CD14-positive monocyte (primary cell): ENCODE measurements at regions not wholly inside any gene's neighbourhood (a gene's known extent, or its start where the extent isn't known, plus 50 kb on each side); places are given as distances from the start of the nearest gene placed in this dataset.

ENCODE experiments used
- DNase-seq, 3 donors: peaks; one replicate each; pipeline ENCODE4 v3.0.0-alpha.2; 2011 to 2022
- H2AFZ ChIP-seq: 2 replicates; pipeline ENCODE4 v1.6.0; 2012; ENCODE audit warnings: mild to moderate bottlenecking, low read depth, low read length, inconsistent platforms; ENCODE audit not compliant: insufficient read depth, poor library complexity, severe bottlenecking
- H3K27ac ChIP-seq, 2 donors: 1 replicate in 1 of 2; 2 replicates in 1 of 2; pipeline ENCODE4 v1.5.1; 2012 to 2013; ENCODE audit warnings: low read length in 2 of 2, control low read depth in 1 of 2, inconsistent platforms in 1 of 2, low read depth in 1 of 2, mild to moderate bottlenecking in 1 of 2
- H3K27me3 ChIP-seq, 2 donors: one replicate each; pipeline versions ENCODE4 v1.6.0 to v1.6.1; 2011 to 2013; ENCODE audit warnings: low read length in 2 of 2; ENCODE audit not compliant: control insufficient read depth in 2 of 2, insufficient read depth in 2 of 2
- H3K36me3 ChIP-seq, 2 donors: replicated peaks in 1 of 2; 1 replicate in 1 of 2; 2 replicates in 1 of 2; pipeline versions ENCODE4 v1.5.1 to v1.6.1; 2012 to 2013; ENCODE audit warnings: low read length in 2 of 2, control low read depth in 1 of 2, inconsistent platforms in 1 of 2, mild to moderate bottlenecking in 1 of 2; ENCODE audit not compliant: insufficient read depth in 2 of 2, control insufficient read depth in 1 of 2
- H3K4me1 ChIP-seq, 2 donors: 1 replicate in 1 of 2; 2 replicates in 1 of 2; pipeline versions ENCODE4 v1.5.1 to v1.6.1; 2012 to 2013; ENCODE audit warnings: low read length in 2 of 2, control low read depth in 1 of 2, inconsistent platforms in 1 of 2, mild to moderate bottlenecking in 1 of 2, moderate library complexity in 1 of 2; ENCODE audit not compliant: insufficient read depth in 2 of 2, control insufficient read depth in 1 of 2
- H3K4me2 ChIP-seq: replicated peaks from 2 replicates; pipeline ENCODE3; 2012; ENCODE audit warnings: low read length, moderate library complexity, mild to moderate bottlenecking; ENCODE audit not compliant: poor library complexity, severe bottlenecking; ENCODE audit errors: extremely low read depth
- H3K4me3 ChIP-seq, 3 experiments: fragments of 200-600 bp in 1 of 3; sonication (generic) in 1 of 3; replicated peaks in 1 of 3; 1 replicate in 2 of 3; 2 replicates in 1 of 3; pipeline ENCODE4 v1.5.1; 2011 to 2013; ENCODE audit warnings: low read length in 3 of 3, mild to moderate bottlenecking in 3 of 3, control low read depth in 2 of 3, low read depth in 2 of 3, inconsistent platforms in 1 of 3, moderate library complexity in 1 of 3
- H3K79me2 ChIP-seq: 2 replicates; pipeline ENCODE4 v1.6.0; 2012; ENCODE audit warnings: mild to moderate bottlenecking, control low read depth, inconsistent platforms, low read length, moderate library complexity; ENCODE audit not compliant: insufficient read depth
- H3K9ac ChIP-seq: 2 replicates; pipeline ENCODE4 v1.6.0; 2017; ENCODE audit warnings: low read length, mild to moderate bottlenecking; ENCODE audit not compliant: insufficient read depth, poor library complexity, severe bottlenecking
- H3K9me3 ChIP-seq, 2 donors: replicated peaks in 1 of 2; 1 replicate in 1 of 2; 2 replicates in 1 of 2; pipeline versions ENCODE4 v1.5.1 to v1.6.1; 2012 to 2013; ENCODE audit warnings: low read length in 2 of 2, control low read depth in 1 of 2; ENCODE audit not compliant: control insufficient read depth in 1 of 2, insufficient read depth in 1 of 2
- H4K20me1 ChIP-seq: 2 replicates; pipeline ENCODE4 v1.6.0; 2012; ENCODE audit warnings: mild to moderate bottlenecking, low read length, control low read depth, moderate library complexity; ENCODE audit not compliant: insufficient read depth
- H3K27ac Mint-ChIP-seq, 7 donors: one replicate each; pipeline ENCODE4 v1.8.0; 2020; ENCODE audit warnings: mild to moderate bottlenecking in 7 of 7, mixed read lengths in 7 of 7, moderate library complexity in 6 of 7, inconsistent platforms in 2 of 7
- H3K27me3 Mint-ChIP-seq, 3 donors: one replicate each; pipeline ENCODE4 v1.8.0; 2021 to 2022; ENCODE audit warnings: low read depth in 3 of 3, mild to moderate bottlenecking in 3 of 3, mixed read lengths in 3 of 3, moderate library complexity in 3 of 3, inconsistent platforms in 1 of 3
- H3K36me3 Mint-ChIP-seq, 2 donors: one replicate each; pipeline ENCODE4 v1.8.0; 2020; ENCODE audit warnings: mixed read lengths in 2 of 2, inconsistent platforms in 1 of 2, mild to moderate bottlenecking in 1 of 2
- H3K4me1 Mint-ChIP-seq: one replicate; pipeline ENCODE4 v1.8.0; 2020; ENCODE audit warnings: mild to moderate bottlenecking, mixed read lengths
- H3K4me3 Mint-ChIP-seq, 2 donors: one replicate each; pipeline ENCODE4 v1.8.0; 2020; ENCODE audit warnings: mild to moderate bottlenecking in 2 of 2, mixed read lengths in 2 of 2, moderate library complexity in 1 of 2
- H3K9me3 Mint-ChIP-seq, 7 donors: one replicate each; pipeline ENCODE4 v1.8.0; 2020 to 2022; ENCODE audit warnings: mixed read lengths in 7 of 7, mild to moderate bottlenecking in 6 of 7, moderate library complexity in 6 of 7, inconsistent platforms in 2 of 7
- WGBS: methylation state at CpG from one replicate; pipeline ENCODE4 v1.1.5; 2013; ENCODE audit warnings: missing lambda C conversion rate; ENCODE audit not compliant: insufficient coverage; 5-methylcytosine and 5-hydroxymethylcytosine counted together
- intact Hi-C, 2 donors: fragments of 100-400 bp; cut with micrococcal nuclease; formaldehyde crosslinking; loops; one replicate each; pipeline versions ENCODE4 v1.15.0 to v1.15.1; 2023
- TF ChIP-seq, protein P1 (sequence below): fragments of 200-600 bp; IDR thresholded peaks from one replicate; pipeline ENCODE4 v1.8.0; 2022; ENCODE audit warnings: antibody characterized with exemption, mild to moderate bottlenecking

DNA sequence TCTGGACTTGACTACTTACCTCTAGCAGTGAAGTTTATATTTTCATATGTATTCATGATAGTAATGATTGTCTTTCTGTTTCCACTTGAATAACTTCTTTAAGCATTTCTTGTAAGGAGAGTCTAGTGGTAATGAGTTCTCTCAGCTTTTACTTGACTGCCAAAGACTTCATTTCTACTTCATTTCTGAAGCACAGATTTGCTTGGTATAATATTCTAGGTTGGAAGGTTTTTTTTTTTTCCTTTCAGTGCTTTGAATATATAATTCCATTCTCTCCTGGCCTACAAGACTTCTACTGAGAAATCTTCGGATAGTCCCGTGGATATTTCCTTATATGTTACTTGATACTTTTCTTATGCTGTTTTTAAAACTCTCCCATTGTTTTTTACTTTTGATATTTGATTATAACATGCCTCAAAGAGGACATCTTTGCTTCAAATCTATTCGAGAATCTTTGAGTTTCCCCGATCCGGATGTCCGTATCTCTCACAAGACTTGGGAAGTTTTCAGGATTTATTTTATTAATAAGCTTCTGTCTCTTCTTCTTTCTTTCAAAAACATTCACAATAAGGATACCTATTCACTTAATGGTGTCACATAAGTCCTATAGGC lies 1560.0 kb downstream of the PCDH9 start:
- no peaks in the 10 kb centered on the region for H3K4me1 Mint-ChIP-seq
- Histone ChIP-seq H3K27me3 (no peaks in the 10 kb centered on the region), H3K27ac (no peak overlapping the region), H4K20me1 (no peaks in the 10 kb centered on the region), H2AFZ (no peak overlapping the region), H3K4me1 (no peaks in the 10 kb centered on the region), H3K79me2 (no peaks in the 10 kb centered on the region), H3K4me2 (no peak overlapping the region), H3K36me3 (no peaks in the 10 kb centered on the region), H3K4me3 (no peak overlapping the region), H3K9ac (no peak overlapping the region), H3K9me3 (peaks cover 3 to 6% of the 10 kb centered on the region in 2 donors)
- no peak overlapping the region for H3K4me3 Mint-ChIP-seq
- no peak for DNase-seq
- no peak overlapping the region for H3K27ac Mint-ChIP-seq
- no peaks in the 10 kb centered on the region for H3K27me3 Mint-ChIP-seq
- TF ChIP-seq, protein P1, sequence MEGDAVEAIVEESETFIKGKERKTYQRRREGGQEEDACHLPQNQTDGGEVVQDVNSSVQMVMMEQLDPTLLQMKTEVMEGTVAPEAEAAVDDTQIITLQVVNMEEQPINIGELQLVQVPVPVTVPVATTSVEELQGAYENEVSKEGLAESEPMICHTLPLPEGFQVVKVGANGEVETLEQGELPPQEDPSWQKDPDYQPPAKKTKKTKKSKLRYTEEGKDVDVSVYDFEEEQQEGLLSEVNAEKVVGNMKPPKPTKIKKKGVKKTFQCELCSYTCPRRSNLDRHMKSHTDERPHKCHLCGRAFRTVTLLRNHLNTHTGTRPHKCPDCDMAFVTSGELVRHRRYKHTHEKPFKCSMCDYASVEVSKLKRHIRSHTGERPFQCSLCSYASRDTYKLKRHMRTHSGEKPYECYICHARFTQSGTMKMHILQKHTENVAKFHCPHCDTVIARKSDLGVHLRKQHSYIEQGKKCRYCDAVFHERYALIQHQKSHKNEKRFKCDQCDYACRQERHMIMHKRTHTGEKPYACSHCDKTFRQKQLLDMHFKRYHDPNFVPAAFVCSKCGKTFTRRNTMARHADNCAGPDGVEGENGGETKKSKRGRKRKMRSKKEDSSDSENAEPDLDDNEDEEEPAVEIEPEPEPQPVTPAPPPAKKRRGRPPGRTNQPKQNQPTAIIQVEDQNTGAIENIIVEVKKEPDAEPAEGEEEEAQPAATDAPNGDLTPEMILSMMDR, result no peak
- peaks cover 8 to 24% (median 12%) of the 10 kb centered on the region in 7 donors for H3K9me3 Mint-ChIP-seq
- no CpG with 5 or more reads among the region's 6 CpGs for WGBS
- no peaks in the 10 kb centered on the region for H3K36me3 Mint-ChIP-seq
- intact Hi-C loops, result no loop called here

DNA sequence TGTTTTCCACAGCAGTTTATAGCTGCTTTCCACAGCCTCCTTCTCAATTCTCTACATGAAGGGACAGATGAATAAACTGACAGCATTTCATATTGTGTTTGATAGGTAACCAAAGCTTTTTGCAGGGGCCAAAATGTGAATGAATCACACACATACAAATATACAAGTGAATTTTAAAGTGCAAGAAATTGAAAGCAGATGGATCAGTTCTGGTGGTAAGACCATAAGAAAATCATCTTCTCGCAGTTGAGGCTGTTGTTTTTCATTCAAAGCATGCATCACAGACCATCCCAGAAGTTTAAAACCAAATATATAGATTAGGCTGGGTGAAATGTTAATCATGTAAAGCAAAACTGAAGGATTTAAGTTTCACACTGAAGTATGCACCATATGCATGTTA lies 1569.4 kb downstream of the PCDH9 start:
- no peak for DNase-seq
- Mint-ChIP-seq H3K4me1 (no peaks in the 10 kb centered on the region), H3K4me3 (no peak overlapping the region), H3K27ac (no peak overlapping the region), H3K27me3 (no peaks in the 10 kb centered on the region), H3K9me3 (peaks cover 0 to 12% (median 9%) of the 10 kb centered on the region in 7 donors), H3K36me3 (no peaks in the 10 kb centered on the region)
- TF ChIP-seq, protein P1, result no peak
- Histone ChIP-seq H3K9ac (no peak overlapping the region), H3K79me2 (no peaks in the 10 kb centered on the region), H4K20me1 (no peaks in the 10 kb centered on the region), H3K4me3 (no peak overlapping the region), H3K4me2 (no peak overlapping the region), H2AFZ (no peak overlapping the region), H3K36me3 (no peaks in the 10 kb centered on the region), H3K27me3 (no peaks in the 10 kb centered on the region), H3K27ac (no peak overlapping the region), H3K9me3 (peaks cover 0 to 3% of the 10 kb centered on the region in 2 donors), H3K4me1 (no peaks in the 10 kb centered on the region)
- intact Hi-C loops, result no loop called here
- no CpG with 5 or more reads among the region's 1 CpG for WGBS
